Naive B cell (primary cell): ENCODE measurements at regions not wholly inside any gene's neighbourhood (a gene's known extent, or its start where the extent isn't known, plus 50 kb on each side); places are given as distances from the start of the nearest gene placed in this dataset.
A peak's percentile ranks its signal among the peaks of the same experiment; 100 is the strongest.
"Not testable (repeated sequence)": the region's sequence is repeated elsewhere in the genome, so short reads cannot be mapped to it uniquely, and the experiment has no call there.

Experiments used
- ATAC-seq, 2 donors: fragments of 150-1000 bp; cut with Tn5 transposase; 2 replicates each; pipeline ENCODE4 v1.10.0; 2021; ENCODE audit warnings: low read depth in 2 of 2, mild to moderate bottlenecking in 2 of 2, moderate library complexity in 2 of 2
- DNase-seq: peaks from one replicate; pipeline ENCODE4 v3.0.0; 2022
- H3K27ac Mint-ChIP-seq, 6 donors: one replicate each; pipeline ENCODE4 v1.8.0; 2020 to 2022; ENCODE audit warnings: mild to moderate bottlenecking in 6 of 6, mixed read lengths in 6 of 6, moderate library complexity in 5 of 6, inconsistent platforms in 2 of 6
- H3K27me3 Mint-ChIP-seq, 3 donors: one replicate each; pipeline ENCODE4 v1.8.0; 2021 to 2022; ENCODE audit warnings: mixed read lengths in 3 of 3, mild to moderate bottlenecking in 1 of 3
- H3K36me3 Mint-ChIP-seq, 2 donors: one replicate each; pipeline ENCODE4 v1.8.0; 2020 to 2022; ENCODE audit warnings: mixed read lengths in 2 of 2, inconsistent platforms in 1 of 2, mild to moderate bottlenecking in 1 of 2
- H3K4me1 Mint-ChIP-seq, 3 donors: one replicate each; pipeline ENCODE4 v1.8.0; 2020 to 2022; ENCODE audit warnings: mixed read lengths in 3 of 3, inconsistent platforms in 1 of 3, mild to moderate bottlenecking in 1 of 3, moderate library complexity in 1 of 3
- H3K4me3 Mint-ChIP-seq, 8 donors: one replicate each; pipeline ENCODE4 v1.8.0; 2020 to 2022; ENCODE audit warnings: mild to moderate bottlenecking in 8 of 8, mixed read lengths in 8 of 8, moderate library complexity in 8 of 8, inconsistent platforms in 2 of 8
- H3K9me3 Mint-ChIP-seq, 7 donors: one replicate each; pipeline ENCODE4 v1.8.0; 2020 to 2022; ENCODE audit warnings: mixed read lengths in 7 of 7, mild to moderate bottlenecking in 5 of 7, inconsistent platforms in 2 of 7, moderate library complexity in 1 of 7

DNA sequence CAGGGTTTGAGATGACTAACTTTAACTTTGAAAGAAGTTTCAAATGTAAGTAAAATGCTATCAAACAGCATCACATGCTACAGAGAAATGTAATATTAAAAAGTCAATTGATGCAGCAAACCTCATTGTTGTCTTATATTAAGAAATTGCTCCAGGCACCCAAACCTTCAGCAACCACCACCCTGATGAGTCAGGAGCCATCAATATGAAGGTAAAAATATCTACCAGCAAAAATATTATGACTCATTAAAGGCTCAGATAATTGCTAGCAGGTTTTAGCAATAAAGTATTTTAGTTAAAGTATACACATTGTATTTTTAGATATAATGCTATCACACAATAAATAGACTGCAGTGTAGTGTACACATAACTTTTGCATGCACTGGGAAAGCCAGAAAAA, 746.3 kb downstream of the ZPLD1 start:
- DNase-seq (no peak), ATAC-seq (no peak)
- no peaks in the 10 kb centered on the region for H3K27me3 Mint-ChIP-seq
- H3K9me3 Mint-ChIP-seq = peaks cover 2 to 15% (median 5%) of the 10 kb centered on the region in 7 donors
- H3K27ac Mint-ChIP-seq = no peak overlapping the region
- no peaks in the 10 kb centered on the region for H3K36me3 Mint-ChIP-seq
- no peak overlapping the region for H3K4me3 Mint-ChIP-seq
- H3K4me1 Mint-ChIP-seq = no peaks in the 10 kb centered on the region

DNA sequence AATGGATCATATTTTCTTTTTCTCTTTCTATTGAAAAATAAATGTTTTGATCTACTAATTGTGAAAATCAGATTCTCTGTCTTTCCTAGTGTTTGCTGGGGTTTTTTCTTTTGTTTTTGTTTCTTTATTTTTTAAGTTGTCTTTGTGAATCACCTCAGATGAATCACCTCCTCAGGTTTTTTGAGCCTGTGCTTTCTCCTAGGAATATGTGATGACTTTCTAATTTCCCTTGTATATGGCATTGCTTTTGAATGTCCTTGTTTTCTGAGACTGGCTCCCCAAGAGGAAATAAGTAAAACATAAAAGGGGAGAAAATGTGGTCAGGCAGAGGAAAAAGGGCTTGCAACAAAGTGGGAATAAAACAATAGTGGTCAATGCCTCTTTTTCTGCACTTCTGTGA, 750.0 kb downstream of the ZPLD1 start:
- H3K4me3 Mint-ChIP-seq = no peak overlapping the region
- H3K27me3 Mint-ChIP-seq = no peaks in the 10 kb centered on the region
- no peaks in the 10 kb centered on the region for H3K36me3 Mint-ChIP-seq

DNA sequence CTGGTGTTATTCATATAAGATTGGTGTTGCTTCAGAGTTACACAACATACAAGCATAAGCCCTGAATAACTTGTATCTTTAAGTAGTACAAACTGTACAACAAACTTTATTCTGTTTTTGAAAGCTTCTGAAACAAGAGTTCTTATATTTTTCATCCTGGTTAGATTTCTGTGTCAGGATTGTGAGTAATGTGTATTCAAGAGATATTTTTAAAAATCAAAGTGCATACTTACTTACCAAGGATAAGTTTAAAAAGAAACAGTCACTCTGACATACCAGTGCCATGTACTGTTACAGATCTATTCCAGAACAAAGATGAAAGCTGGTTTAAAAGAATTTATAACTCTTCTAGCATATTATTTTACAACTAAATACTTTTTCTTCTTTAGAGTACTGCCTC, 755.1 kb downstream of the ZPLD1 start:
- H3K36me3 Mint-ChIP-seq = no peaks in the 10 kb centered on the region
- peaks cover 0 to 5% (median 2%) of the 10 kb centered on the region in 7 donors for H3K9me3 Mint-ChIP-seq
- ATAC-seq (no peak), DNase-seq (no peak)
- H3K27me3 Mint-ChIP-seq = no peaks in the 10 kb centered on the region
- no peaks in the 10 kb centered on the region for H3K4me1 Mint-ChIP-seq
- no peak overlapping the region for H3K4me3 Mint-ChIP-seq
- no peak overlapping the region for H3K27ac Mint-ChIP-seq

More for the DNA sequence above, 750.0 kb downstream of the ZPLD1 start:
- no peak for DNase-seq
- no peaks in the 10 kb centered on the region for H3K4me1 Mint-ChIP-seq
- no peak for ATAC-seq
- H3K27ac Mint-ChIP-seq = no peak overlapping the region
- H3K9me3 Mint-ChIP-seq = peaks cover 0 to 15% (median 5%) of the 10 kb centered on the region in 7 donors

DNA sequence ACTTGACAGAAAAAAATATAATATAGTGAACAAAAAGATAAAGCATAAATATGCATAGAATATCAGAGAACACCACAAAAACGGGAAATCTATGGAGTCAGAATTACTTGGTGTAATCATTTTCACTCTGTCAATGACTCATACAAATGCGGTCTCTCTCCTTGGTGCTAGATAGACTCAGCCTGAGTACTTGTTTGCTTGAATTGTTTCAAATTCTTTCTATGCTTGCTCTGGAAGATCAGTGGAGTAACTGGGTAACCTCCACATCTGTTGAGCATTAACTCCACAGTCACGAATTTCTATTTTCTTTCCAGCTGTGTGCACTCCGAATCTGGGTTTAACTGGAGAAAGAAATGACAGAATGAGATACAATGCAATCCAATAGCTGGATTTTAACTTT, 760.4 kb downstream of the ZPLD1 start:
- no peak for DNase-seq
- H3K27me3 Mint-ChIP-seq = no peaks in the 10 kb centered on the region
- no peaks in the 10 kb centered on the region for H3K36me3 Mint-ChIP-seq
- H3K4me1 Mint-ChIP-seq = no peaks in the 10 kb centered on the region
- H3K27ac Mint-ChIP-seq = no peak overlapping the region
- H3K4me3 Mint-ChIP-seq = no peak overlapping the region
- no peak for ATAC-seq
- peaks cover 0 to 5% (median 0%) of the 10 kb centered on the region in 7 donors for H3K9me3 Mint-ChIP-seq

DNA sequence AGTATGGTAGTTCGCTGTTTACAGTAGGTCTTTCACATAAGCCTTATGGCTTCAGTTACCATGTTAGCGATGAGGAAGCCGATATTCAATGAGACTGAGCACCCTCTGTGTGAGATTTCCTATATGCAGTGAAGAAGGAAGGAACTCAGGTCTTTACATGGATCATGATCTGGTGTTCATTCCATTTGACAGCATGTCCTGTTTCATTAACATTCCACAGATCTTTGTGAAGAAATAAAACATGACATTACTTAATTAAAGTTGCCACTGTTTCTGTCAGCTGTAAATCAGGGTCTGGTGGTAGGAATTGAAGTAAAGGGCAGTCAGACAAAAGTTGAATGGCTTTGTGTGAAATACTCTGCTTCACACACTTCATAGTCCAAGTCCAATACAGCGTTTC, 768.6 kb downstream of the ZPLD1 start:
- no peak overlapping the region for H3K27ac Mint-ChIP-seq
- ATAC-seq (no peak), DNase-seq (no peak)
- peaks cover 0 to 4% (median 0%) of the 10 kb centered on the region in 7 donors for H3K9me3 Mint-ChIP-seq
- no peaks in the 10 kb centered on the region for H3K4me1 Mint-ChIP-seq
- no peaks in the 10 kb centered on the region for H3K27me3 Mint-ChIP-seq
- no peak overlapping the region for H3K4me3 Mint-ChIP-seq
- no peaks in the 10 kb centered on the region for H3K36me3 Mint-ChIP-seq

DNA sequence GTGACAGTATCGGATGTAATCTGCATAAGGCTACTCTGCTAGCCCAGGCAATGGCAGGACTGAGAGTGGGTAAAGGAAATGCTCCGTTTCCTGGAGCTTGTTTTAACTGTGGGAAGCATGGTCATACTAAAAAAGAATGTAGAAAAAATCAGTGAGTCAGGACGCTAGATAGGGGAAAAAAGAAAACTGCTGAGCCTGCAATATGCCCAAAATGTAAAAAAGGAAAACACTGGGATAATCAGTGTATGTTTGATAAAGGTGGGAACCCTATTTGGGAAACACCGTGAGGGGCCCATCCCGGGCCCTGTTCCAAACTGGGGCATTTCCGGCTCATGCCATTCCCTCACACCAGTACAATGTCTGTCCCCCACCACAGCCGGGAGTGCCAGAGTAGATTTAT, 775.8 kb downstream of the ZPLD1 start:
- Mint-ChIP-seq H3K9me3 (peaks cover 0 to 14% (median 1%) of the 10 kb centered on the region in 7 donors), H3K36me3 (no peaks in the 10 kb centered on the region), H3K4me1 (no peaks in the 10 kb centered on the region), H3K27ac (no peak overlapping the region), H3K27me3 (no peaks in the 10 kb centered on the region), H3K4me3 (no peak overlapping the region)
- no peak for ATAC-seq
- no peak for DNase-seq

DNA sequence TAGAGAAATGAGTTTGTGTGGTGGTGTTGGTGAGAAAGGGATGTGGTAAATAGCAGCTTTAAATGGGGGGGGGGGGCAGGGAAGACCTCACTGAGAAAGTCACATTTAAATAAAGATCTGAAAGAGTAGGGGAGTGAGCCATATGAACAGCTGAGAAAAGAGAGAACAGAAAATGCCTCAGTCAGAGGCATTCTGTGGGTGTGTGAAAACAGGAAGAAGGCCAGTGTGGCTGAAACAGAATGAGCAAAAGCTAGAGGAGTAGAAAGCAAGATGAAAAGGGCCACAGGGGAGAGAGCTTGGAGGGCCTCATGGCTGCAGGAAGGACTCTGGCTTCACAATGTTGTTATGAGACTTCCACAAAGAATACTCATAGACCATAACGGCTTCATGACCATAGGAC, 783.3 kb downstream of the ZPLD1 start:
- Mint-ChIP-seq H3K4me3 (no peak overlapping the region), H3K9me3 (peaks cover 0 to 9% (median 2%) of the 10 kb centered on the region in 7 donors), H3K27ac (no peak overlapping the region), H3K4me1 (no peaks in the 10 kb centered on the region), H3K27me3 (no peaks in the 10 kb centered on the region), H3K36me3 (no peaks in the 10 kb centered on the region)
- ATAC-seq = no peak
- no peak for DNase-seq

DNA sequence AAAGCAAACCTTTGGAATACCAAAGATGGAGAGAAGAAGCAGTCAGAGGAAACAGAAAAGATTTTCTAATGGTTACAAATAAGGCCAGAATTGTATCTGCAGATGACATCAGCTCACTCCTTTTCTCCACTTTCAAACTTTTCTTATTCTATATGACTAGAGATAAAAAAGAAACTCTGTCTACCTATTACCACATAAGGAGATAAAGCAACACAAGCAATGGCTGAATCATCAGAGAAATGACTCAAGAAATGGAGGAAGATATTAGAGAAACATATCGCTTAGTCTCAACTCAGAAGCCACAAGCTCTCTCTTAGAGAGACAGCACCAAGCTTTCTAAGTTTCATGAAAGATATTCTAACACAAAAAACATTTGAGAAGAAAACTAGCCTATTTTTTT, 784.0 kb downstream of the ZPLD1 start:
- Mint-ChIP-seq H3K27me3 (no peaks in the 10 kb centered on the region), H3K9me3 (peaks cover 0 to 9% (median 2%) of the 10 kb centered on the region in 7 donors), H3K27ac (no peak overlapping the region), H3K4me3 (no peak overlapping the region), H3K4me1 (no peaks in the 10 kb centered on the region), H3K36me3 (no peaks in the 10 kb centered on the region)
- no peak for DNase-seq
- no peak for ATAC-seq

DNA sequence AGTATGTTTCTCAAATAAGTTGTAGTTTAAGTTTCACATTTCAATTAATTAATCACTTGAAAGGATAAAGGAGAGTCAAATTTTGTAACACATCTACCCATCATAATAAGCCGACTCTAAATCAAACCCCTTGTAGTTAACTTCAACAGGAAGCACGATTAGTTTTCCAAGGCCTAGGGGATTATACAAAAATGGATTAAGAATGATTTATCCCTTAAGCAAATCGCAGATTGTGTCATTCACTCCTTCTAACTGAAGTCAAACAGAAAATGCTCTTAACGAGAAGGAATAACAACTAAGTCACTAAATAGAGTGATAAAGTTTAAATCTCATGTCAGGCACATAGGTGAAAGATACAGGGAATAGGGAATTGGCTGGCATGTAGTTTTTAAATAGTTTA, 792.8 kb downstream of the ZPLD1 start:
- DNase-seq = no peak
- Mint-ChIP-seq H3K27ac (no peak overlapping the region), H3K4me1 (no peaks in the 10 kb centered on the region), H3K27me3 (no peaks in the 10 kb centered on the region), H3K36me3 (no peaks in the 10 kb centered on the region), H3K9me3 (peaks cover 0 to 3% (median 0%) of the 10 kb centered on the region in 7 donors), H3K4me3 (no peak overlapping the region)
- ATAC-seq = no peak

DNA sequence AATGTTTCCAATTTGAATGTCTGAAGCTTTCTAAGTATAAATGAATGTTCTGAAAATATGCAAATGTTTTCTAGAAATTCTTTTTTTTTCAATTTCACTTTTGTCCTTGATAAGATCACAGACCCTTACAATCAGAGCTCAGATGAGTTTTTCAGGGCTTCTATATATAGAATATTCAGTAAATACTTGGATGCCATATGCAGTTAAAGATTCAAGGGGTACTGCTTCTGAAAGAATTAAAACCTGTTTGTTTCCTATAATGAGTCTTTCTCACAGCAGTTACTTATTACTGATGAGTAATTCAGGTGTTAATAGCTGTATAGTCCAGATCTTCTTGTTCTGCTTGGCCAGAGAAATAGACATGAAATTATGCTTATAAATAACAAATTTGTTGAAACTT, 812.6 kb downstream of the ZPLD1 start:
- DNase-seq (no peak), ATAC-seq (no peak)
- Mint-ChIP-seq H3K4me3 (no peak overlapping the region), H3K36me3 (no peaks in the 10 kb centered on the region), H3K27ac (no peak overlapping the region), H3K9me3 (peaks cover 0 to 9% (median 2%) of the 10 kb centered on the region in 7 donors), H3K4me1 (no peaks in the 10 kb centered on the region), H3K27me3 (no peaks in the 10 kb centered on the region)

DNA sequence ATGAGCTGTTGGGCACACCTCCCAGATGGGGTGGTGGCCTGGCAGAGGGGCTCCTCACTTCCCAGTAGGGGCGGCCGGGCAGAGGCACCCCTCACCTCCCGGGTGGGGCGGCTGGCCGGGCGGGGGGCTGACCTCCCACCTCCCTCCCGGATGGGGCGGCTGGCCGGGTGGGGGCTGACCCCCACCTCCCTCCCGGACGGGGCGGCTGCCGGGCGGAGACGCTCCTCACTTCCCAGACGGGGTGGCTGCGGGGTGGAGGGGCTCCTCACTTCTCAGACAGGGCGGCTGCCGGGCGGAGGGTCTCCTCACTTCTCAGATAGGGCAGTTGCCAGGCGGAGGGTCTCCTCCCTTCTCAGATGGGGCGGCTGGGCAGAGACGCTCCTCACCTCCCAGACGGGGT, 820.0 kb downstream of the ZPLD1 start:
- H3K36me3 Mint-ChIP-seq, ATAC-seq, H3K27me3 Mint-ChIP-seq, H3K27ac Mint-ChIP-seq, H3K4me1 Mint-ChIP-seq, H3K4me3 Mint-ChIP-seq, DNase-seq: not testable (repeated sequence)
- peaks cover 0 to 13% (median 3%) of the 10 kb centered on the region in 7 donors for H3K9me3 Mint-ChIP-seq

DNA sequence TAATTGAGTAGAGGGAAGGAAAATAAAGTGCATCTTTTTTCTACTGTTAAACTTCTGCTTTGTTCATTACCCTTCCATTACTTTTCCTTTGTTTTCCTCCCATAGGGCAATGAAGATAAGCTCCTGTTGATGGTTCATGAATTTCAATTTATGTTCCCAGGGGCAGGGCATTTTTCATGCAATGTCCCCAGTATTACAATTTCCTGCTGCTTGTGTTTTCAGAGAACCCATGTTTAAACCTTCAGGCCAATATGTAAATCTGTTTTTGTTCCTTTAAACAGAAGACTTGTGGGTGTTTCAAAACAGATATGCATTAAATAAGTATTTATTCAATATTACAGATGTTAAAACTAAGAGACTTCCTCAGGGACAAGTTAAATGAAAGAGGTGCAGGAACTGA, 834.5 kb downstream of the ZPLD1 start:
- DNase-seq = no peak
- Mint-ChIP-seq H3K9me3 (peaks cover 10 to 29% (median 15%) of the 10 kb centered on the region in 7 donors), H3K4me1 (no peaks in the 10 kb centered on the region), H3K27ac (no peak overlapping the region), H3K27me3 (no peaks in the 10 kb centered on the region), H3K36me3 (no peaks in the 10 kb centered on the region), H3K4me3 (no peak overlapping the region)
- ATAC-seq = no peak

DNA sequence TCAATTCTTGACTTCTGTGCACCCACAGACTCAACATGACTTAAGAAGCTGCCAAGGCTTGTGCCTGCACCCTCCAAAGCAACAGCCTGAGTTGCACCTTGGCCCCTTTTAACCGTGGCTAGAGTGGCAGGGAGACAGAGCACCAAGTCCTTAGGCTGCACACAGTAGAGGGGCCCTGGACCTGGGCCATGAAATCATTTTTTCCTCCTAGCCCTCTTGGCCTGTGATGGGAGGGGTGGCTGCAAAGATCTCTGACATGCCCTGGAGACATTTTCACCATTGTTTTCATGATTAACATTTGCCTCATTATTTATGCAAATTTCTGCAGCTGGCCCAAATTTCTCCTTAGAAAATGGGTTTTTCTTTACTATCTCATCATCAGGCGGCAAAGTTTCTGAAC, 836.8 kb downstream of the ZPLD1 start:
- Mint-ChIP-seq H3K27ac (peak overlapping the region in 1 of 6 donors; percentile 58), H3K9me3 (peaks cover 10 to 34% (median 15%) of the 10 kb centered on the region in 7 donors), H3K4me1 (no peaks in the 10 kb centered on the region), H3K27me3 (no peaks in the 10 kb centered on the region), H3K4me3 (no peak overlapping the region), H3K36me3 (no peaks in the 10 kb centered on the region)
- DNase-seq (no peak), ATAC-seq (no peak)

DNA sequence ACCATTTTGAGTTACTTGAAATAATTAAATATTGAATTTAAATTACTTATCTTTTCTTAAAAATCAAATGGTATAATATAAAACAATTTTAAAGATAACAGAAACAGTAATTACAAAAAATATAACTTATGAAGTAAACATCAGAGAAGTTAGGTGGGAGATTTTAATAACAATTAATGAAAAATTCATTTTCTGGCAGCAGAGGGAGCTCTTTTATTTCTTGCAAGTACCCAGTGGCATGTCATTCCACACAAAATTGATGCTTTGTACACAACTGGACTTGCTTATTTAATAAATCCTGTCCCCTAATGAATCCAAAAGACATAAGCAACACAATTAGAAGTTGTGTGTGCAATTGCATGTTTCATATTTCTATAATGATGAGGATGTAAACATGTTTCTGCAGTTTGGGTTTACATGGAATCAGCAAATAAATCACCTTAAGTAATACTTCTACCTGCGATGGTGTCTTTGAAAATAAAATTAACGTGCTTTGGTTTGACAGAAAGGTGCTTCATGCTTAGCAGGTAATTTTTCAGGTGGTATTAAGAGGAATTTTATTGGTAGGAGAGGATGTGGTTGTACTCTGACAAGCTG, 861.3 kb downstream of the ZPLD1 start:
- Mint-ChIP-seq H3K9me3 (peaks cover 0 to 4% (median 0%) of the 10 kb centered on the region in 7 donors), H3K36me3 (no peaks in the 10 kb centered on the region), H3K27me3 (no peaks in the 10 kb centered on the region), H3K4me3 (no peak overlapping the region), H3K4me1 (no peaks in the 10 kb centered on the region), H3K27ac (no peak overlapping the region)
- no peak for DNase-seq
- ATAC-seq = no peak

DNA sequence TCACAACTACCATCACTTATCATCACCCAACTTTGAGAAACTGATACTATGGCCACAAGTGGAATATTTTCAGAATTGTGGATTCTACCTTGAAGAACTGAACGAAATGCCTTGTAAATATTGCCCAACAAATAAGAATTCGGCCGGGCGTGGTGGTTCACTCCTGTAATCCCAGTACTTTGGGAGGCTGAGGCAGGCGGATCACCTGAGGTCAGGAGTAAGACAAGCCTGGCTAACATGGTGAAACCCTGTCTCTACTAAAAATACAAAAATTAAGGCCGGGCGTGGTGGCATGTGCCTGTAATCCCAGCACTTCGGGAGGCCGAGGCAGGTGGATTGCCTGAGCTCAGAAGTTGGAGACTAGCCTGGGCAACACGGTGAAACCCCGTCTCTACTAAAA, 862.7 kb downstream of the ZPLD1 start:
- DNase-seq, H3K4me1 Mint-ChIP-seq, H3K27ac Mint-ChIP-seq, H3K27me3 Mint-ChIP-seq, ATAC-seq, H3K9me3 Mint-ChIP-seq, H3K4me3 Mint-ChIP-seq, H3K36me3 Mint-ChIP-seq: not testable (repeated sequence)
